Stimulated activated CD4-positive, alpha-beta T cell treated with anti-CD3 and anti-CD28 coated beads, Interleukin-4, amount 100 ng/mL, for 48 hours (primary cell): ENCODE measurements at regions not wholly inside any gene's neighbourhood (a gene's known extent, or its start where the extent isn't known, plus 50 kb on each side); places are given as distances from the start of the nearest gene placed in this dataset.
A peak's percentile ranks its signal among the peaks of the same experiment; 100 is the strongest.

Experiments used
- DNase-seq, 2 donors: peaks; one replicate each; pipeline ENCODE4 v3.0.0-alpha.2; 2020; ENCODE audit warnings: low read depth in 2 of 2

DNA sequence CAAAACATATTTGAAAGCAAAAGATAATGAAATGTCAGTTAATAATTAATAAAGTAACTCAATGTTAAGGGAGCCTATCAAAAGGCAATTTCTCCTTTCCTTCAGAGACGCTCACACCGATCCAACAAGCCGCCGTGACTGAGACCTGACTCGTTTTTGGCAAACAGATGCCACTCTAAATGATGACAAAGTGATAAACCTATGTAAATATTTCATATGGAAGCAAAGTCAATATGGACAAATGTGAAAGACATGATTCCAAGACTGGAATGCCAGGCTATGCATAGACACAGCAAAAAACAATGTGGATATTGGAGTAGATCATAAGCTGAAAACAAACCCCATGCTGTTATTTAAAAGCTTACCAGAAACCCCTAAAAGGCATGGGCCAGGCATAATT lies 137.2 kb upstream of the SUCLG2 start:
- DNase-seq: no peak

DNA sequence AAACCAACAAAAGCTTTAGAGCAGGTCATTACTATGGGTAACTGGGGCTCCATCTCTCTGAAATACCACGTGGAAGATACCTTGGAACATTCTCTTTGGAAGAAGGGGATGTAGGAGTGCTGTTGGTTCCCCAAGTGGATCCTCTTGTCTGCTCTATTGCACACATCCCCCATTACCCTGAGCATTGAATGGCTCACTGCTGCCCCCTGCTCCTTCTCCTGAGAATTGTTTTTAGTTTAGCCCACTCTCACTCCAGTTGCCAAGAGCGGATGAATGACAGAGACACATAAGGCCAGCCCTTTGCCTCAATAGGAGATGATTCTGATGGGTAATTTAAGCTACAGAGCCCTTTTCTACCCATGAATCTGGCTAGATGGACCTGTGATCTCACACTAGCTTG lies 135.6 kb upstream of the SUCLG2 start:
- DNase-seq: peak; percentile 37 to 42

DNA sequence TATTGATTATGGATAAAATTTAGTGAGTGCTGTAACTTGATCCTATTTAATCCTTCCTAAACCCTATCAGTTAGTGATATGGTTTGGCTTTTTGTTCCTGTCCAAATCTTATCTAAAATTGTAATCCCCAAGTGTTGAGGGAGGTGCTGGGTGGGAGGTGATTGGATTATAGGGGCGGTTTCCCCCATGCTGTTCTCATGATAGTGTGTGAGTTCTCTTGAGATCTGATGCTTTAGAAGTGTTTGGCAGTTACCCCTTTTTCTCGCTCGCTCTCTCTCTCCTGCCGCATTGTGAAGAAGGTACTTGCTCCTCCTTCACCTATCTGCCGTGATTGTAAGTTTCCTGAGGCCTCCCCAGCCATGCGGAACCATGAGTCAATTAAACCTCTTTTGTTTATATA lies 134.0 kb upstream of the SUCLG2 start:
- no peak for DNase-seq

GRCh38 chr3:67783281-67784250 lies 129.2 kb upstream of the SUCLG2 start:
- no peak for DNase-seq

DNA sequence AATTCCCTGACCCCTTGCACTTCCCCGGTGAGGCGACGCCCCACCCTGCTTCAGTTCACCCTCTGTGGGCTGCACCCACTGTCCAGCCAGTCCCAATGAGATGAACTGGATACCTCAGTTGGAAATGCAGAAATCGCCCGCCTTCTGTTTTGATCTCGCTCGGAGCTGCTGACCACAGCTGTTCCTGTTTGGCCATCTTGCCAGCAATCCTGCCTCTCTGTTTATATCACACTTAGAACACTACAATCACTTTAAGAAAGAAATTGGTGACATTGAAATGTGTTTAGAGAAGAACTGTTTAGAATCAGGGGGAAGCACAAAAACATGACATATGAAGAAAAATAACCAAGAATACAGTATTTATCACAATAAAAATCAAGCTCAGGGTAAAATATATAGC lies 127.5 kb upstream of the SUCLG2 start:
- no peak for DNase-seq

DNA sequence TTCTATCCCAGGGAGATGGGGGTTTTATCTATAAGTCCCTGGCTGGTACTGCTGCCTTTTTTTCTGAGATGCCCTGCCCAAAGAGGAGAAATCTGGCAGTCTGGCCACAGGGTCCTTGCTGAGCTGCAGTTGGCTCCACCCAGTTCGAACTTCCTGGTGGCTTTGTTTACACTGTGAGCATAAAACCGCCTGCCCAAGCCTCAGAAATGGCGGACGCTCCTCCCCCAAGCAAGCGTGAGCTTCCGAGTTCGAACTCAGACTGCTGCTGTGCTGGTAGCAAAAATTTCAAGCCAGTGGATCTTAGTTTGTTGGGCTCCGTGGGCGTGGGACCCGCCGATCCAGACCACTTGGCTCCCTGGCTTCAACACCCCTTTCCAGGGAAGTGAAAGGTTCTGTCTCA lies 126.8 kb upstream of the SUCLG2 start:
- DNase-seq: no peak

- DNase-seq: no peak
These were observed 120.3 kb upstream of the SUCLG2 start for GRCh38 chr3:67774676-67775075.

DNA sequence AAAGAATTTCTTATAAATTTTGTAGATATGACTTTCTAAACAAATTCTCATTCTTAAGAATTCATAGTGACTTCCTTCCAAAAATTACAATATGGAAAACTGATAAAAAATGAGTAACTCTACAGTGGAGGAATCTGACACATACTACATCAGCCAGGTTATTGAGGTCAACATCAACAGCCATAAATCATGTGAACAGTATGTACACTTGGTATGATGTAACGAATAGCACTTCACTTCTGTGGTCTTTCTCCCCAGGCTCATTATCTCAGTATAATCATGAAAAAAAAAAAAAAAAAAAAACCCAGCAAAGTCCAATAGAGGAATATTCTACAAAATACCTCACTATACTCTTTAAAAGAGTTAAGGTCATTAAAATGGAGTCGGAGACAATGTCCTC lies 111.2 kb upstream of the SUCLG2 start:
- DNase-seq: no peak

DNA sequence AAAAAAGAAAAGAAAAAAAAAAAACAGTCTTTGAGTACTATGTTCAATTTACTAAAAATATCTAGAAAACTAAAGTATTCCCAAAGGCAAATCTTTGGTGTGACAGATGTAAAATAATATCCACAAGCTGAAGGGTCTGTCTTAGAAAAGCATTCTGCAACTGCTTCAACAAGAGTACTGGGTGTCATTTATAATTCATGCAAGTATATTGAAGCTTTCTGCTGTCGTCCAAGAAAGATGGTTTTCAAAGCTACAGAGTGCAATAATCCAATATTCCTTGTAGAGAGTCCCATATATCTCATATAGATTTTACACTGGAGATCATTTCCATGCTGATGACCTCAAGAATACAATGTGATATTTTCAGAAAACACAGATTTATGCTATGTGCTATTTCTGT lies 90.9 kb upstream of the SUCLG2 start:
- no peak for DNase-seq

DNA sequence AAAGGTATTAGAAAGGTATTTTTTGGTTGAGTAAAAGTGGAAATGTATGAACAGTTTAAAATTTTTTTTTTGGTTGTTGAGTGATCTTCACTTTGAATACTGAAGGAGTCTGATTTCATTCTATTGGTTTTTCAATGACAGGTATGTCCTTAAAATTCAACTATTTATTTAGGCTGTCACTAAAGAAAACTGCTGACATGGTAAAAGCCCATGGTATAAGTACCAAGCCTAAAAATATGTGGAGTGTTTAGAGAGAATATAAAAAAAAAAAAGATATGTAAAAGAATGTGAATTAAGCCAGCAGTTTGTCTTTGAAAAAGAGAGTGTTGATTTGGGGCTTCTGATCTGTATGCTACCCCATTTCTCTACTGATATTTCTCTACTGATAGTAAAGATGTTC lies 90.3 kb upstream of the SUCLG2 start:
- DNase-seq: no peak

DNA sequence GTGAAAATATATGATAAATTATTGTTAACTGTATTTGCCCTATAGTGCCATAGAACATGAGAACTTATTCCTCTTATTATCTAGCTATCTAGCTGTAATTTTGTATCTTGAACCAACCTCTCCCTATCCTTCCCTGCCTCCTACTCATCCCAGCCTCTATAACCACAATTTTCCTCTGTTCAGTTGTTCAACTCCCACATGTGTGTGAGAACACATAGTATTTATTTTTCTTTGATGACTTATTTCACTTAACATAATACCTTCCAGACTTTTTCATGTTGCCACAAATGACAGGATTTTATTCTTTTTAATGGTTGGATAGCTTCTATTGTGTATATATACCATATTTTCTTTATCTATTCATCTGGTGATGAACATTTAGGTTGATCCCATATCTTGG lies 85.4 kb upstream of the SUCLG2 start:
- DNase-seq: no peak

DNA sequence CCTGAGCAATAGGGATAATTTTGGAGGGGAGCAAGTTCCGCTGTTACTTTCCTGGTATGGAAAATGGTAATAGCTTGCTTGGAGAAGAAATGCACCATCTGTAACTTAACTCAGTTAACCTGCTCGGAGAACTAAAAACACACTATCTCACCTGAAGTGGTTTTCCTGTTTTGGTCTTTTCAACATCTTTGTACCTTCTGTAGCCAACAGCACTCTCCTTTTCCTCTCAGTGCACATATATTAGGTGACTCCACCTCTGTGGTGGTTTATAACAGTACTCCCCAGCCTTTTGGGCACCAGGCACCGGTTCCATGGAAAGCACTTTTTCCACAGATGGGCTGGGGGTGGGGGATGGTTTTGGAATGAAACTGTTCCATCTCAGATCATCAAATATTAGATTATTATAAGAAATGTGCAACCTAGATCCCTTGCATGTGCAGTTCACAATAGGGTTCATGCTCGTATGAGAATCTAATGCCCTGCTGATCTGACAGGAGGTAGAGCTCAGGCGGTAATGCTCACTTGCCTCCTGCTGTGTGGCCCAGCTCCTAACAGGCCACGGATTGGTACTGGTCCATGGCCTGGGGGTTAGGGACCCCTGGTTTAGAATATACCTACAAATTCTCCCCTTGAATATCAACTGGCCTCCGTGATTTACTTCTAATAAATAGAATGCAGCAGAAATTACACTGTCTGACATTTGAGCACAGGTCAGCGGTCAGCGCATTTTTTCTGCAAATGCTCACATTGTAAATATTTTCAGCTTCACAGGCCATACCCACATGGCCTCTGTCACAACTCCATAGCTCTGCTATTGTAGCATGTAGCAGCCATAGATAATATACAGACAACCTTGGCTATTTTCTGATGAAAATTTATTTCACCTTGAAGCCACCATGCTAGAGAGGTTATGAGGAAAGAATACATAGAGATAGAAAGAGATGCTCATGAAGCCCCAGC lies 83.8 kb upstream of the SUCLG2 start:
- DNase-seq: no peak

DNA sequence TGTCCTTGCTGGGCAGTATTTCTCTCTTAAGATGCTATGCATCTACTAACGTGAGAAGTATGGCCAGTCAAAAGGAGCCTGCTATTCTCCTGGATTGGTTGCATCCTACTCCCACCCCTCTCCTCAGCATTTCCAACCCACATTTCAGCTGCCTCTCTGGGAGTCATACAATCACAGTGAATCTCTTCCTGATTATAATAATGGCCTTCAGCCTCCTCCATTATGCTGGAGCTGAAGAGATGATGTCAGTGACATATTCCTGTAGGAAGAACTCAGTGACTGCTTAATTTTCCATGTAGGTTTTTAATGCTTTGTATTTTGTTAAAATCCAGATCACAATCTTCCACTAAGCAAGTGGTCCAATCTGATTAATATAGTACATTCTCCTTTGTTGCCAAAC lies 82.7 kb upstream of the SUCLG2 start:
- DNase-seq: no peak

DNA sequence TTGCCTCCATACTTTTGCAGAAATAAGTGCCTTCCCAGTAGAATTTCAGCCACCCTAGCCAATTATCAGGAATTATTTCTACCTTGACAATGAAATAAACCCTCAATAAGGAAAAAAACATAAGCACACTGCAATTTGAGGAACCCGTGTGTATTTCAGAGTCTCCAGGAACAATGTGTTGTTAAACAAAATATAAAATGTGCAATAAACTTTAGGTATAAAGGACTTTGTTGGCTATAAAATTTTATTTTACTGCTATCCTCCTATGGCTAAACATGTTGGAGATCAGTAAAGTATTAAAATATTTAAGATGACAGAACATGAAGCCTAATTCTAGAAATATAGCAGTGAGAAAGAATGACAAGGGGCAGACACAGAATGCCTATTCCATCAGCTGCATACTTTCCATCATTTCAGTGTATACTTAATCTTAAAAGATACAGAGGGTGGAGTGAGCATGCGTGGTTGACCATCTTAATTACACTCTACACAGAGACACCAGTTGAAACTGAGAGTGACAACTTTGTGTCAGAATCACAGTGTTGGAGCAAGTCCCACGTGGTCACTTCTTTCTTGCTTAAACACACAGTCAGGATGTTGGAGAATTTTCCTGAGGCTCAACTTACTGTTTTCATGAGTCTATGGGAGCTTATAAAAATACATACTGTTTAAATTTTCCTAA lies 79.0 kb upstream of the SUCLG2 start:
- DNase-seq: no peak

GRCh38 chr3:67724434-67724833 lies 70.0 kb upstream of the SUCLG2 start:
- DNase-seq: no peak

GRCh38 chr3:67723863-67724262 lies 69.5 kb upstream of the SUCLG2 start:
- no peak for DNase-seq

DNA sequence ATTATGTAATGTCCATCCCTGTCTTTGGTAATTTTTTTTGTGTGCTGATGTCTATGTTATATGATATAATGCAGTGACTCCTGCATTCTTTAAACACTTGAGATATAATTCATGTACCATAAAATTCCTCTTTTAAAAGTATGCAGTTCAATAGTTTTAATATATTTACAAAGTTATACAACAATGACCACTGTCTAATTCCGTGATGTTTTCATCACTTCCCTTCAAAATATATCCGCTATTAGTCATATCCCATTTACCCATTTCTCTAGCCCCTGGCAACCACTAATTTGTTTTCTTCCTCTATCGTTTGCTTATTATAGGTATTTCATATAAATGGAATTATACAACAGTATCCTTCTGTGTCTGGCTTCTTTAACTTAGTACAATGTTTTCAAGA lies 64.9 kb upstream of the SUCLG2 start:
- DNase-seq: no peak

- DNase-seq: no peak
These were observed 61.6 kb upstream of the SUCLG2 start for GRCh38 chr3:67715971-67716370.

GRCh38 chr3:67713764-67714469 lies 59.5 kb upstream of the SUCLG2 start:
- no peak for DNase-seq

GRCh38 chr3:67712259-67712658 lies 57.8 kb upstream of the SUCLG2 start:
- DNase-seq: no peak

DNA sequence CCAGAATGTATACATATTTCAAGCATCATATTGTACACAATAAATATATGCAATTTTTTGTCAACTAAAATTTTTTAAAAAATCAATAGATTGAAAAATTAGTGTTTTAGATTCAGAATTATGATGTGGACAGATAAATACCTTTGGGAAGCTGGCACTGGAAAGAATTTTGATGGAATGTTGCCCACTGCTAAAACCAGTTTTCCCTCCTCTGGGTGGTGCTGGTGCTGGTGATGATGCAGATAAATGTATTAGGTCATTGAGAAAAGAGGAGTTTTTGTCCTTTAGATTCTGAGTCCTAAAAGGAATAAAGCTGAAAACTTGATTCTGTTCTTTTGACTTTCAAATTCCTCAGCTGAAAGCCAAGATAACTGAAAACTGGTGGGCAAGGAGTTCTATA lies 56.0 kb upstream of the SUCLG2 start:
- DNase-seq: no peak
